ENCODE measurements at regions not wholly inside any gene's neighbourhood (a gene's known extent, or its start where the extent isn't known, plus 50 kb on each side); places are given as distances from the start of the nearest gene placed in this dataset.
"Not testable (repeated sequence)": the region's sequence is repeated elsewhere in the genome, so short reads cannot be mapped to it uniquely, and the experiment has no call there.

- H3K27me3 Mint-ChIP-seq (ENCODE audit: low read depth); H3K4me1 Mint-ChIP-seq (ENCODE audit: low read depth); H3K9me3 Mint-ChIP-seq; H3K36me3 Mint-ChIP-seq (ENCODE audit: low read depth); DNase-seq (ENCODE audit: low spot score); H3K27ac Mint-ChIP-seq; H3K4me3 Mint-ChIP-seq: not testable (repeated sequence)
Observed at GRCh38 chr12:87194389-87194788, 834.8 kb downstream of the C12orf50 start.

GRCh38 chr12:87185367-87185766 is 843.8 kb downstream of the C12orf50 start:
- H3K4me3 Mint-ChIP-seq, result no peak overlapping the region
- no peaks in the 10 kb centered on the region for H3K27me3 Mint-ChIP-seq (ENCODE audit: low read depth)
- peaks cover 10% of the 10 kb centered on the region for H3K9me3 Mint-ChIP-seq

GRCh38 chr12:87182696-87183233 is 846.4 kb downstream of the C12orf50 start:
- Mint-ChIP-seq H3K4me3 (no peak overlapping the region), H3K27me3 (ENCODE audit: low read depth) (no peaks in the 10 kb centered on the region), H3K4me1 (ENCODE audit: low read depth) (no peaks in the 10 kb centered on the region), H3K27ac (no peak overlapping the region), H3K9me3 (peaks cover 10% of the 10 kb centered on the region), H3K36me3 (ENCODE audit: low read depth) (no peaks in the 10 kb centered on the region)
- DNase-seq (ENCODE audit: low spot score), result no peak

More at GRCh38 chr12:87185367-87185766, 843.8 kb downstream of the C12orf50 start:
- H3K27ac Mint-ChIP-seq, result no peak overlapping the region
- no peaks in the 10 kb centered on the region for H3K36me3 Mint-ChIP-seq (ENCODE audit: low read depth)
- no peaks in the 10 kb centered on the region for H3K4me1 Mint-ChIP-seq (ENCODE audit: low read depth)
- no peak for DNase-seq (ENCODE audit: low spot score)

GRCh38 chr12:87171356-87171755 is 857.8 kb downstream of the C12orf50 start:
- Mint-ChIP-seq H3K9me3 (peaks cover 47% of the 10 kb centered on the region), H3K27me3 (ENCODE audit: low read depth) (no peaks in the 10 kb centered on the region), H3K4me1 (ENCODE audit: low read depth) (no peaks in the 10 kb centered on the region), H3K27ac (no peak overlapping the region), H3K36me3 (ENCODE audit: low read depth) (no peaks in the 10 kb centered on the region), H3K4me3 (no peak overlapping the region)
- DNase-seq (ENCODE audit: low spot score), result no peak

GRCh38 chr12:87169010-87169409 is 860.2 kb downstream of the C12orf50 start:
- Mint-ChIP-seq H3K36me3 (ENCODE audit: low read depth) (no peaks in the 10 kb centered on the region), H3K4me1 (ENCODE audit: low read depth) (no peaks in the 10 kb centered on the region), H3K27ac (no peak overlapping the region), H3K4me3 (no peak overlapping the region), H3K27me3 (ENCODE audit: low read depth) (no peaks in the 10 kb centered on the region), H3K9me3 (peaks cover 52% of the 10 kb centered on the region)
- DNase-seq (ENCODE audit: low spot score), result no peak

GRCh38 chr12:87165733-87166375 is 863.3 kb downstream of the C12orf50 start:
- Mint-ChIP-seq H3K36me3 (ENCODE audit: low read depth) (no peaks in the 10 kb centered on the region), H3K9me3 (peaks cover 38% of the 10 kb centered on the region), H3K27ac (no peak overlapping the region)

GRCh38 chr12:87163122-87163521 is 866.1 kb downstream of the C12orf50 start:
- no peak overlapping the region for H3K4me3 Mint-ChIP-seq

More at GRCh38 chr12:87165733-87166375, 863.3 kb downstream of the C12orf50 start:
- no peaks in the 10 kb centered on the region for H3K4me1 Mint-ChIP-seq (ENCODE audit: low read depth)
- H3K27me3 Mint-ChIP-seq (ENCODE audit: low read depth), result no peaks in the 10 kb centered on the region
- no peak for DNase-seq (ENCODE audit: low spot score)
- H3K4me3 Mint-ChIP-seq, result no peak overlapping the region

GRCh38 chr12:87160848-87161601 is 868.2 kb downstream of the C12orf50 start:
- H3K4me3 Mint-ChIP-seq, result no peak overlapping the region
- H3K27ac Mint-ChIP-seq, result no peak overlapping the region
- H3K9me3 Mint-ChIP-seq, result peaks cover 13% of the 10 kb centered on the region
- no peaks in the 10 kb centered on the region for H3K4me1 Mint-ChIP-seq (ENCODE audit: low read depth)
- no peaks in the 10 kb centered on the region for H3K36me3 Mint-ChIP-seq (ENCODE audit: low read depth)
- no peaks in the 10 kb centered on the region for H3K27me3 Mint-ChIP-seq (ENCODE audit: low read depth)
- DNase-seq (ENCODE audit: low spot score), result no peak

More at GRCh38 chr12:87163122-87163521, 866.1 kb downstream of the C12orf50 start:
- peaks cover 28% of the 10 kb centered on the region for H3K9me3 Mint-ChIP-seq
- H3K36me3 Mint-ChIP-seq (ENCODE audit: low read depth), result no peaks in the 10 kb centered on the region
- no peaks in the 10 kb centered on the region for H3K27me3 Mint-ChIP-seq (ENCODE audit: low read depth)
- H3K4me1 Mint-ChIP-seq (ENCODE audit: low read depth), result no peaks in the 10 kb centered on the region
- H3K27ac Mint-ChIP-seq, result no peak overlapping the region
- no peak for DNase-seq (ENCODE audit: low spot score)

- H3K27me3 Mint-ChIP-seq (ENCODE audit: low read depth), result no peaks in the 10 kb centered on the region
- no peak overlapping the region for H3K4me3 Mint-ChIP-seq
- no peaks in the 10 kb centered on the region for H3K4me1 Mint-ChIP-seq (ENCODE audit: low read depth)
- no peaks in the 10 kb centered on the region for H3K36me3 Mint-ChIP-seq (ENCODE audit: low read depth)
- DNase-seq (ENCODE audit: low spot score), result no peak
- H3K9me3 Mint-ChIP-seq, result no peaks in the 10 kb centered on the region
- H3K27ac Mint-ChIP-seq, result no peak overlapping the region
Observed at GRCh38 chr12:87157791-87158190, 871.4 kb downstream of the C12orf50 start.

GRCh38 chr12:87155621-87156020 is 873.6 kb downstream of the C12orf50 start:
- Mint-ChIP-seq H3K9me3 (peaks cover under 1% of the 10 kb centered on the region), H3K4me1 (ENCODE audit: low read depth) (no peaks in the 10 kb centered on the region), H3K27me3 (ENCODE audit: low read depth) (no peaks in the 10 kb centered on the region)

GRCh38 chr12:87152841-87153528 is 876.2 kb downstream of the C12orf50 start:
- Mint-ChIP-seq H3K27me3 (ENCODE audit: low read depth) (no peaks in the 10 kb centered on the region), H3K9me3 (peaks cover 21% of the 10 kb centered on the region), H3K4me1 (ENCODE audit: low read depth) (no peaks in the 10 kb centered on the region), H3K27ac (no peak overlapping the region), H3K36me3 (ENCODE audit: low read depth) (no peaks in the 10 kb centered on the region), H3K4me3 (no peak overlapping the region)
- no peak for DNase-seq (ENCODE audit: low spot score)

More at GRCh38 chr12:87155621-87156020, 873.6 kb downstream of the C12orf50 start:
- Mint-ChIP-seq H3K36me3 (ENCODE audit: low read depth) (no peaks in the 10 kb centered on the region), H3K27ac (no peak overlapping the region), H3K4me3 (no peak overlapping the region)
- no peak for DNase-seq (ENCODE audit: low spot score)

- no peak for DNase-seq (ENCODE audit: low spot score)
- no peaks in the 10 kb centered on the region for H3K36me3 Mint-ChIP-seq (ENCODE audit: low read depth)
- no peak overlapping the region for H3K4me3 Mint-ChIP-seq
- no peaks in the 10 kb centered on the region for H3K27me3 Mint-ChIP-seq (ENCODE audit: low read depth)
- no peak overlapping the region for H3K27ac Mint-ChIP-seq
- peaks cover 22% of the 10 kb centered on the region for H3K9me3 Mint-ChIP-seq
- no peaks in the 10 kb centered on the region for H3K4me1 Mint-ChIP-seq (ENCODE audit: low read depth)
Observed at GRCh38 chr12:87152075-87152474, 877.1 kb downstream of the C12orf50 start.

- no peak overlapping the region for H3K4me3 Mint-ChIP-seq
- peaks cover 22% of the 10 kb centered on the region for H3K9me3 Mint-ChIP-seq
- no peaks in the 10 kb centered on the region for H3K4me1 Mint-ChIP-seq (ENCODE audit: low read depth)
Observed at GRCh38 chr12:87150969-87151662, 878.1 kb downstream of the C12orf50 start.

More at GRCh38 chr12:87150969-87151662, 878.1 kb downstream of the C12orf50 start:
- Mint-ChIP-seq H3K36me3 (ENCODE audit: low read depth) (no peaks in the 10 kb centered on the region), H3K27ac (no peak overlapping the region), H3K27me3 (ENCODE audit: low read depth) (no peaks in the 10 kb centered on the region)
- DNase-seq (ENCODE audit: low spot score), result no peak

All from T-helper 2 cell treated with Interferon-gamma antibody and Interleukin-4, amounts not matched to agents 5 μg/mL and 100 μg/mL, for 36 hours (primary cell).